ENCODE measurements at regions not wholly inside any gene's neighbourhood (a gene's known extent, or its start where the extent isn't known, plus 50 kb on each side); places are given as distances from the start of the nearest gene placed in this dataset.

DNA sequence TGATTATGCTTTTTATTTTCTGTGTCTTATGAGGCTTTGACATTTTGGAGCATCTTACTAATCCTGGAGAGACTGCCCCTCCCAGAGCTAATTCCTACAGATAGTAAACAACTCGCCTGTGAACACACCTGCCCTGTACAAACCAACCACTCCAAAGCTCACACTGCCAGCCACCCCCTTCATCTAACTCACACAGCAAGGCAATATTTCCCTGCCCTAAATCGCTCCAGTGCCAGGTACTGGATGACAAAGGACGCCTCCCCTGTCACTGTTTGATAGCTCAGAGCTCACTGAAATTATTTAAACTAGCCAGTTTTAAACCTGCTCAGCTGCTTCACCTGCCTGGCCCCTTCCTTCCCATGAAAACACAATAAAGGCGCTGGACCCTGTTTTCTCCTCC lies 535.1 kb upstream of the CELF2 start:
- Histone ChIP-seq H3K27ac (ENCODE audit: low read length) (no peak overlapping the region), H3K9ac (ENCODE audit: low read depth, low read length) (no peak overlapping the region), H3K9me3 (ENCODE audit: insufficient read depth, low read depth, low read length) (no peaks in the 10 kb centered on the region), H3K4me1 (ENCODE audit: insufficient read depth, low read length) (no peaks in the 10 kb centered on the region), H3K4me3 (ENCODE audit: low read length) (no peak overlapping the region), H3K36me3 (ENCODE audit: insufficient read depth, low read depth, low read length) (no peaks in the 10 kb centered on the region), H3K27me3 (ENCODE audit: insufficient read depth, low read length) (no peaks in the 10 kb centered on the region)

DNA sequence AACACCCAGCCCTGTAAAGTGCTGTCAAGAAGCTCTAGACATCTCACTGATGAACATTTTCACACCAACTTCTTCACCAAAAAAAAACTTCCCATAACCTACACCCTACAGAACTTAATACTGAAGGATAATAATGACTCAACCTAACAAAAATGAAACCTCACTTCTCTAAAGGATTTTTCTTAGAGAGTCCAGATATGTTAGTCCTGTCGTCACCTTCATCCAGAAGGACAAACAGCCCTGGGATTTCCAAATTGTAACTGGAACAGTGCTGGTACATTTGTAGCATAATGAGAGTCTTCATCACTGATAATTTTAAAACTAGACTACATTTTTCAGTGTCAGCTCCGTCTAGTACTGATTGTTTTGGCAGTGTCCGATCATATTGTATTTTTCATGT lies 528.6 kb upstream of the CELF2 start:
- no peaks in the 10 kb centered on the region for H3K36me3 ChIP-seq (ENCODE audit: insufficient read depth, low read depth, low read length)
- no peaks in the 10 kb centered on the region for H3K9me3 ChIP-seq (ENCODE audit: insufficient read depth, low read depth, low read length)
- H3K4me3 ChIP-seq (ENCODE audit: low read length): no peak overlapping the region
- H3K27ac ChIP-seq (ENCODE audit: low read length): no peak overlapping the region
- H3K4me1 ChIP-seq (ENCODE audit: insufficient read depth, low read length): no peaks in the 10 kb centered on the region
- H3K27me3 ChIP-seq (ENCODE audit: insufficient read depth, low read length): no peaks in the 10 kb centered on the region
- H3K9ac ChIP-seq (ENCODE audit: low read depth, low read length): no peak overlapping the region

DNA sequence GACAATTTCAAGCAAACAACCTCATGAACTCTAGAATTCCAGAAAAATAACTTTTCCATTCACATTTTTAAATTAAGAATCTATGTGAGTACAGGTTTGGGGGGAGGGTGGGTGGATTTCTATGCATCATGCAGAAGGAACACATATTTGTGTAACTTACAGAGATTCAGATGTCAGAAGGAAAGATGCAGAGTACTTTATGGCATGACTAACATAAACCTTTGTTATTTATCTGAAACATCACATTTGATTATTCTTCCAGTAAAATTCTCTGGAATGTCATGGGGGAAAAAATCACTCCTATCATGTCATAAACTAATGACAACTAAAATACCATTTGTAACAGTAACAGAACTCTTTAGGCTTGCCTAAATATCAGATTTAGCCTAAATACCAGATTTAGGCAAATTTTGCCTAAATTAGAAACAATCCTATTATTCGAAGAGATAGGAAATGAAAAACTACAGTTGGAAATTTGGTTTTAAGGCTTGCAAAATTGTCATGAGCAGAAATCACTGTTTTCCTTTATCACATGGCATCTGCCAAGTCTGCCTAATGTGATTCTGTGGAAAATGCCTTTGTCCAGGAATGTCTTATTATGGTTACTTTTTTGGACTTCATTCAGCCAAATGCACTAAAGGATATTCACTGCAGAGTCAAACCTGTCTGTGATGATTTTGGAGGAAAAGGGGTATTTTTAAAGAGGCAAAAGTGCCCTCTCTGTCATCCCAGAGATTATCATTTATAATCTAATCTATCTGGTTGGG lies 527.7 kb upstream of the CELF2 start:
- H3K9ac ChIP-seq (ENCODE audit: low read depth, low read length): no peak overlapping the region
- H3K4me1 ChIP-seq (ENCODE audit: insufficient read depth, low read length): no peaks in the 10 kb centered on the region

DNA sequence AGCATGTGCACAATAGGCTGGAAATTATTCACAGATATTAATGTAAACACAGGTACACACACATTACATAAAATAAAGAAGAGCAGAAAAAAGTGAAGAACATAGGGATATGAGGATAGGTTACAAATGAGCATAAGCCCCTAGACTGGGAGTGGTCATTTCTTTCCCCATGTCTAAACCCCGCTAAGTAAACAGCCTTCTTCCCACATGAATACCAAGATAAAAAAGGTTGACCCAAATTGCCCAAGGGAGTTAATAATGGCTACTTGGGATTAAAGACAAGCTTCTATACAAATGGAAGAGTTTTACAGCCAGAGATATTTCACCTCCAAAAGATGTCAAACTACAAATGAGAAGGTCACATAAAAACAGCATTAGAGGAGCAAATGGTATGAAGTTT lies 527.1 kb upstream of the CELF2 start:
- Histone ChIP-seq H3K27me3 (ENCODE audit: insufficient read depth, low read length) (no peaks in the 10 kb centered on the region), H3K4me1 (ENCODE audit: insufficient read depth, low read length) (no peaks in the 10 kb centered on the region), H3K9me3 (ENCODE audit: insufficient read depth, low read depth, low read length) (no peaks in the 10 kb centered on the region), H3K9ac (ENCODE audit: low read depth, low read length) (no peak overlapping the region), H3K4me3 (ENCODE audit: low read length) (no peak overlapping the region), H3K27ac (ENCODE audit: low read length) (no peak overlapping the region), H3K36me3 (ENCODE audit: insufficient read depth, low read depth, low read length) (no peaks in the 10 kb centered on the region)

More for the DNA sequence above, 527.7 kb upstream of the CELF2 start:
- no peaks in the 10 kb centered on the region for H3K27me3 ChIP-seq (ENCODE audit: insufficient read depth, low read length)
- no peaks in the 10 kb centered on the region for H3K36me3 ChIP-seq (ENCODE audit: insufficient read depth, low read depth, low read length)
- H3K4me3 ChIP-seq (ENCODE audit: low read length): no peak overlapping the region
- H3K27ac ChIP-seq (ENCODE audit: low read length): no peak overlapping the region
- H3K9me3 ChIP-seq (ENCODE audit: insufficient read depth, low read depth, low read length): no peaks in the 10 kb centered on the region

DNA sequence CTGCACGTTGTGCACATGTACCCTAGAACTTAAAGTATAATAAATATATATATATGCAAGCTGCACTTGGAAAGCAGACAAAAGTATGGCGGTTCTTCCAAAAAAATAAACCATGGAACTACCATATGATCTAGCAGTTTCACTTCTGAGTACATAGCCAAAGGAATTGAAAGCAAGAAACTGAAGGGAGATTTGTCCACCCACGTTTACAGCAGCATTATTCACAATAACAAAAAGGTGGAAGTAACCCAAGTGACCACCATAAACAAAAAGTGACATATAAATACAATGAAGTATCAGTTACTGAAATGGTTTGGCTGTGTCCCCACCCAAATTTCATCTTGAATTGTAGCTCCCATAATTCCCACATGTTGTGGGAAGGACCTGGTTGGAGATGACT lies 525.3 kb upstream of the CELF2 start:
- H3K4me3 ChIP-seq (ENCODE audit: low read length): no peak overlapping the region
- no peak overlapping the region for H3K9ac ChIP-seq (ENCODE audit: low read depth, low read length)
- no peaks in the 10 kb centered on the region for H3K27me3 ChIP-seq (ENCODE audit: insufficient read depth, low read length)
- no peaks in the 10 kb centered on the region for H3K4me1 ChIP-seq (ENCODE audit: insufficient read depth, low read length)
- no peak overlapping the region for H3K27ac ChIP-seq (ENCODE audit: low read length)
- no peaks in the 10 kb centered on the region for H3K36me3 ChIP-seq (ENCODE audit: insufficient read depth, low read depth, low read length)
- no peaks in the 10 kb centered on the region for H3K9me3 ChIP-seq (ENCODE audit: insufficient read depth, low read depth, low read length)

DNA sequence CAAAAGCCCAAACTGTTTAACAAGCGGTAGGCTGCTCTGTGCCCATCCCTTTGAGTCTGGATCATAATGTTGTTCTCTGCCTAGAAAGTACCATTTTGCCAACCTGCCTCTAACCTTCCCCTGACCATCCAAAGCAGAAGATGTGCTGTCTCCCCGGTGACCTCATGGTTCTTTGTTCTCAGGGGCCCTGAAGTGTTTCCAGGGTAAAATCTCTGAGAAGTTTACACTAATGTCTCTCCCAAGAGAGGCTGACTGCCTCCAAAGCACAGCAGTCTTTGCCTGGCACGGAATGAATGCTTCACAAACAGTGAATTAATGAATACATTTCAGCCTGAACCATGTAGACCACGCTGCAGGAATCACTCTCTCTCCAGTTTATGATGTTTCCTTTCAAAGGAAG lies 523.8 kb upstream of the CELF2 start:
- Histone ChIP-seq H3K9ac (ENCODE audit: low read depth, low read length) (no peak overlapping the region), H3K36me3 (ENCODE audit: insufficient read depth, low read depth, low read length) (no peaks in the 10 kb centered on the region), H3K4me3 (ENCODE audit: low read length) (no peak overlapping the region), H3K27ac (ENCODE audit: low read length) (no peak overlapping the region), H3K27me3 (ENCODE audit: insufficient read depth, low read length) (no peaks in the 10 kb centered on the region), H3K9me3 (ENCODE audit: insufficient read depth, low read depth, low read length) (no peaks in the 10 kb centered on the region), H3K4me1 (ENCODE audit: insufficient read depth, low read length) (no peaks in the 10 kb centered on the region)

DNA sequence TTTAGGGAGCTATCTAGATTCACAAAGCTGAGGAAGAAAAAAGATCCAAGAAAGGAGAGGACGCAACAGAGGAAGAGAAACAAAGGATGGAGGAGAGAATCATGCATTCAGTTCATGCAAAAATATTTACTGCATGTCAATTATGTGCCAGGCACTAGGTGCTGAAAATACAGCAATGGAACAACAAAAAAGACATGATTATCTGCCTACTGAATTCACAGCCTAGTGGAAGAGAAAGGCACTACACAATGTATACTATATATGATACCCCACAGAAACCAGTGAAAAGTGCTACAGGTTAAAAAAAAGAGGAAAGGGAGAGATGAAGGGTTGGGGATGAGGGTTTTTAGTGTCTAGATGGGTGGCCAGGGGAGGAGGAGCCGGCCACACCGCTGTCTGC lies 520.4 kb upstream of the CELF2 start:
- Histone ChIP-seq H3K9me3 (ENCODE audit: insufficient read depth, low read depth, low read length) (no peaks in the 10 kb centered on the region), H3K27me3 (ENCODE audit: insufficient read depth, low read length) (no peaks in the 10 kb centered on the region), H3K4me1 (ENCODE audit: insufficient read depth, low read length) (no peaks in the 10 kb centered on the region), H3K9ac (ENCODE audit: low read depth, low read length) (no peak overlapping the region), H3K4me3 (ENCODE audit: low read length) (no peak overlapping the region), H3K36me3 (ENCODE audit: insufficient read depth, low read depth, low read length) (no peaks in the 10 kb centered on the region), H3K27ac (ENCODE audit: low read length) (no peak overlapping the region)

DNA sequence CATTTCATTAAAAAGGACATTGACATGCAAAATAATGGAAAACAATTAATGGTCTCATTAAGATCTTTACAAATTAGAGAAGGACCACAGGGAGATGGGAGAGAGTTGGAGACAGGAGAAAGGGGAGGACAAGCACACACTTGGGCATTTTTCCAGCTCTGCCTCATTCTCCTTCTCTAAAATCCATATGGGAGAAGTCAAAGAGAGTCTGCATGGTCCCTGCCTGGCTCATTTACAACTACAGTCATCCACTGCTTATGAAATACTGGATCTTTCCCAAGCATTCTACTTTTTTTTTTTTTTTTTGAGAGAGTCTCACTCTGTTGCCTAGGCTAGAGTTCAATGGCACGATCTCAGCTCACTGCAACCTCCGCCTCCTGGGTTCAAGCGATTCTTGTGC lies 518.9 kb upstream of the CELF2 start:
- H3K27me3 ChIP-seq (ENCODE audit: insufficient read depth, low read length): no peaks in the 10 kb centered on the region
- H3K9ac ChIP-seq (ENCODE audit: low read depth, low read length): no peak overlapping the region
- H3K4me3 ChIP-seq (ENCODE audit: low read length): no peak overlapping the region
- H3K27ac ChIP-seq (ENCODE audit: low read length): no peak overlapping the region
- H3K36me3 ChIP-seq (ENCODE audit: insufficient read depth, low read depth, low read length): no peaks in the 10 kb centered on the region
- no peaks in the 10 kb centered on the region for H3K9me3 ChIP-seq (ENCODE audit: insufficient read depth, low read depth, low read length)
- H3K4me1 ChIP-seq (ENCODE audit: insufficient read depth, low read length): no peaks in the 10 kb centered on the region

DNA sequence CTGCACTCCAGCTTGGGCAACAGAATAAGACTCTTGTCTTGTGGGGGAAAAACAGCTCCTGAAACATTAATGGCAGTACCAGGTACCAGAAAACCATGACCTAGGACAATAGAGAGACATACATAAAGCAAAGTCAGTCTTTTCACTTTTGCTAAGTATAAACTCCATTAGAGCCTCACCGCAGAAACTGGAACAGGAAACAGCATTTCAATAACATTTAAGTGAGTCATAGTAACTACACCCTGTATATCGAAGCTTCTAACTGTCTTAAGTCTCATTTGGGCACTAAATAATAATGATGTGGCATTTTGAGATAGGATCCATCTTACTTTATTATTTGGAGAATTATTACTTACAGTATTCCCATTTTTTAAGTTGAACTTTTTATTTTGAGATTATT lies 517.8 kb upstream of the CELF2 start:
- H3K9ac ChIP-seq (ENCODE audit: low read depth, low read length): no peak overlapping the region
- no peak overlapping the region for H3K27ac ChIP-seq (ENCODE audit: low read length)
- no peaks in the 10 kb centered on the region for H3K9me3 ChIP-seq (ENCODE audit: insufficient read depth, low read depth, low read length)

DNA sequence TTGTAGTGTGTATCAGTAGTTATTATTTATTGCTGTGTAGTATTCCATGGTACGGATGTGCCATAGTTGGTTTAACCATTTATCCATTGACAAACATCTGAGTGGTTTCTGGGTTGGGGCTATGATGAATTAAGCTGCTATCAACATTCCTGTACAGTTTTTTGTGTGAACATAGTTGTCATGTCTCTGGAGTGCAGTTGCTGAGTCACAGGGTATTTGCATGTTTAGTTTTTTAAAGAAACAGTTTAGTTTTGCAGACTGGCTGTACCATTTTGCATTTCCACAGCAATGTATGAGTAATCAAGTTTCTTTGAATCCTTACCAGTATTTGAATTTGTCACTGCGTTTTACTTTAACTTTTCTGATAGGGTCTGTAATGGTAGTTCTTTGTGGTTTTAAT lies 516.7 kb upstream of the CELF2 start:
- H3K27ac ChIP-seq (ENCODE audit: low read length): no peak overlapping the region
- no peak overlapping the region for H3K9ac ChIP-seq (ENCODE audit: low read depth, low read length)
- no peaks in the 10 kb centered on the region for H3K4me1 ChIP-seq (ENCODE audit: insufficient read depth, low read length)
- no peaks in the 10 kb centered on the region for H3K36me3 ChIP-seq (ENCODE audit: insufficient read depth, low read depth, low read length)
- H3K9me3 ChIP-seq (ENCODE audit: insufficient read depth, low read depth, low read length): no peaks in the 10 kb centered on the region
- no peak overlapping the region for H3K4me3 ChIP-seq (ENCODE audit: low read length)
- H3K27me3 ChIP-seq (ENCODE audit: insufficient read depth, low read length): no peaks in the 10 kb centered on the region

More for the DNA sequence above, 517.8 kb upstream of the CELF2 start:
- H3K36me3 ChIP-seq (ENCODE audit: insufficient read depth, low read depth, low read length): no peaks in the 10 kb centered on the region
- no peaks in the 10 kb centered on the region for H3K27me3 ChIP-seq (ENCODE audit: insufficient read depth, low read length)
- H3K4me1 ChIP-seq (ENCODE audit: insufficient read depth, low read length): no peaks in the 10 kb centered on the region
- no peak overlapping the region for H3K4me3 ChIP-seq (ENCODE audit: low read length)

DNA sequence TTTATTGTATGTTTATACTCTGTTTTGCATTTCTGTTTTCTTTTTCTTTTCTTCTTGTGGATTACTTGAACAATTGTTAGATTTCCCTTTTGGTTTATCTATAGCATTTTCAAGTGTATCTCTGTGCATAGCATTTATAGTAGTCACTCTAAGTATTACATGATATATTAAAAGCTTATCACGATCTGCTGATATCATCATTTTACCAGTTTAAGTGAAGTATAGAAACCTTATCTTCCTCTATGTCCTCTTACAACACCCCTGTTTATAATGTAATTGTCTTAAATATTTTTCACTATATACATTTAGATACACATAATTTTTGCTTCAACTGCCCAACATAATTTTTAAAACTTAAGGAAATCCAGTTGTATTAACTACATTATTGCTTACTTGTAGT lies 513.9 kb upstream of the CELF2 start:
- H3K27ac ChIP-seq (ENCODE audit: low read length): no peak overlapping the region
- no peak overlapping the region for H3K4me3 ChIP-seq (ENCODE audit: low read length)
- no peaks in the 10 kb centered on the region for H3K27me3 ChIP-seq (ENCODE audit: insufficient read depth, low read length)

DNA sequence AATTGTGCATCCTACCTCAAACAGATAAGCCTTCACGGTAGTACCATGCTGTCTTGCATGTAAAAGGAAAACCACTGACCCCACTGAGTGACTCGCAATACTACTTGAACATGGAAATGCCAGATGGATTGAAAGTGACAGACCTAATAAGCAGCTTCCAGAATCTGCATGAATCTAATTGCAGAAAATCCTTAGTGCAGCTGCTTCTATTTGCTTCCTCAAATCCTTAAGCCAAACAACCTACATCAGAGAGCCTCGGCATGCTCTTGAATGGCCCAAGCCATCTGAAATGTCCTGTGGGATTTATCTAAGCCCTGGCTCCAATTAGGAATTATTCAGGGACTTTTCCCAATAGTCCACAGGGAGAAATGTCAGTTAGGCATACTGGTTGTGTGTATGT lies 509.5 kb upstream of the CELF2 start:
- no peaks in the 10 kb centered on the region for H3K9me3 ChIP-seq (ENCODE audit: insufficient read depth, low read depth, low read length)
- no peak overlapping the region for H3K9ac ChIP-seq (ENCODE audit: low read depth, low read length)
- H3K4me1 ChIP-seq (ENCODE audit: insufficient read depth, low read length): no peaks in the 10 kb centered on the region
- H3K4me3 ChIP-seq (ENCODE audit: low read length): no peak overlapping the region
- H3K27ac ChIP-seq (ENCODE audit: low read length): no peak overlapping the region
- no peaks in the 10 kb centered on the region for H3K27me3 ChIP-seq (ENCODE audit: insufficient read depth, low read length)
- H3K36me3 ChIP-seq (ENCODE audit: insufficient read depth, low read depth, low read length): no peaks in the 10 kb centered on the region

More for the DNA sequence above, 513.9 kb upstream of the CELF2 start:
- no peaks in the 10 kb centered on the region for H3K9me3 ChIP-seq (ENCODE audit: insufficient read depth, low read depth, low read length)
- H3K4me1 ChIP-seq (ENCODE audit: insufficient read depth, low read length): no peaks in the 10 kb centered on the region
- no peak overlapping the region for H3K9ac ChIP-seq (ENCODE audit: low read depth, low read length)
- no peaks in the 10 kb centered on the region for H3K36me3 ChIP-seq (ENCODE audit: insufficient read depth, low read depth, low read length)
